Muscle of leg (tissue), 3 donors: ENCODE measurements at regions not wholly inside any gene's neighbourhood (a gene's known extent, or its start where the extent isn't known, plus 50 kb on each side); places are given as distances from the start of the nearest gene placed in this dataset.

Source experiments
- DNase-seq: peaks from one replicate; pipeline ENCODE4 v3.0.0; 2013
- H3K27ac ChIP-seq: one replicate; pipeline ENCODE4 v1.5.1; 2013; ENCODE audit warnings: mild to moderate bottlenecking, low read length, control low read depth
- H3K27me3 ChIP-seq: one replicate; pipeline ENCODE4 v1.6.1; 2013; ENCODE audit warnings: low read length; ENCODE audit not compliant: control insufficient read depth, insufficient read depth
- H3K36me3 ChIP-seq: one replicate; pipeline ENCODE4 v1.6.1; 2013; ENCODE audit warnings: low read length; ENCODE audit not compliant: control insufficient read depth, insufficient read depth
- H3K4me1 ChIP-seq: one replicate; pipeline ENCODE4 v1.6.1; 2013; ENCODE audit warnings: low read length; ENCODE audit not compliant: control insufficient read depth, insufficient read depth
- H3K4me3 ChIP-seq: one replicate; pipeline ENCODE4 v1.5.1; 2013; ENCODE audit warnings: low read length, control low read depth
- H3K9me3 ChIP-seq: replicated peaks from 2 replicates; pipeline ENCODE4 v1.6.1; 2013; ENCODE audit warnings: low read depth, low read length; ENCODE audit not compliant: control insufficient read depth
- WGBS: methylation state at CpG from one replicate; pipeline ENCODE4 v1.1.5; 2013; ENCODE audit warnings: missing lambda C conversion rate; ENCODE audit not compliant: insufficient coverage; 5-methylcytosine and 5-hydroxymethylcytosine counted together

- H3K27ac ChIP-seq: no peak overlapping the region
- H3K9me3 ChIP-seq: no peaks in the 10 kb centered on the region
- no peak for DNase-seq
- H3K27me3 ChIP-seq: peaks cover 18% of the 10 kb centered on the region
- no peak overlapping the region for H3K4me3 ChIP-seq
- no peaks in the 10 kb centered on the region for H3K36me3 ChIP-seq
- 48% methylated on average over 7 of the region's 11 CpGs for WGBS
- peaks cover 6% of the 10 kb centered on the region for H3K4me1 ChIP-seq
Measured at GRCh38 chr12:107328442-107329133, 235.2 kb upstream of the CRY1 start.

DNA sequence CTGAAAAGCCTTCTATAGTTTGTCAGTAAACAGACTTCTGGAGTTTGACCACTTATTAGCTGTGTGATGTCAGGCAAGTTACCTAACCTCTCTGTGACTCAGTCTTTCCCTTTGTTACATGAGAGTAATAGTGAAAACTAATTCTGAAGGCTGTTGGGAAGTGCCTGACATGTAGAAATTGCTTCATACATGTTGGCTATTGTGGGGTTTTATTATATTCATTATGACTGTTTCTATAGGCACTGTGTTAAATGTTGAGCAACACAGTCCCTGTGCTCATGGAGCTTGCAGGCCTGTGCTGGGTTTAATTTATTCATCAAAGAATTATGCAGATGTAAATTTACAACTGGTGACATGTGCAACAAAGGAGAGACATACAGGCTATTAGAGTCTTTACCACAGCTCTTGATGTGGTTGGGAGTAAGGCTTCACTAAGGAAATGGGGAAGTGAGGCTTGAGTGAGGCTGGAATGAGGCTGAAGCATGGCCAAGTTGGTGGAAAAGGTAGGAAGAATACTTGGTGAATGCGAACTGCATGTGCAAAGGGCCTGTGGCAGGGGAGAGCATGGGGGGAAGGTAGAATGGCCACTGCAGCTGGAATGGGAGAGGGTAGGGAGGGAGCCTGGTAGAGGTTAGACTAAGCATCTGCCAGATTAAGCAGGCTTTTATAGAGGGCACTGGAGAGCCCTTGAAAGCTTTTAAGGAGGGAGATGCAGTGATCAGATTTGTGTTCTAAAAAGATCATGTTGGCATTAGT lies 236.4 kb upstream of the CRY1 start:
- 89% methylated on average over 1 of the region's 1 CpG for WGBS

GRCh38 chr12:107330831-107331431 lies 237.6 kb upstream of the CRY1 start:
- Histone ChIP-seq H3K36me3 (no peaks in the 10 kb centered on the region), H3K9me3 (no peaks in the 10 kb centered on the region), H3K4me3 (no peak overlapping the region), H3K4me1 (peaks cover 6% of the 10 kb centered on the region), H3K27ac (no peak overlapping the region), H3K27me3 (peaks cover 19% of the 10 kb centered on the region)
- no peak for DNase-seq
- 43% methylated on average over 5 of the region's 8 CpGs for WGBS

More for the DNA sequence above, 236.4 kb upstream of the CRY1 start:
- DNase-seq: no peak
- Histone ChIP-seq H3K9me3 (no peaks in the 10 kb centered on the region), H3K4me3 (no peak overlapping the region), H3K27me3 (peaks cover 16% of the 10 kb centered on the region), H3K27ac (no peak overlapping the region), H3K36me3 (no peaks in the 10 kb centered on the region), H3K4me1 (peaks cover 6% of the 10 kb centered on the region)

DNA sequence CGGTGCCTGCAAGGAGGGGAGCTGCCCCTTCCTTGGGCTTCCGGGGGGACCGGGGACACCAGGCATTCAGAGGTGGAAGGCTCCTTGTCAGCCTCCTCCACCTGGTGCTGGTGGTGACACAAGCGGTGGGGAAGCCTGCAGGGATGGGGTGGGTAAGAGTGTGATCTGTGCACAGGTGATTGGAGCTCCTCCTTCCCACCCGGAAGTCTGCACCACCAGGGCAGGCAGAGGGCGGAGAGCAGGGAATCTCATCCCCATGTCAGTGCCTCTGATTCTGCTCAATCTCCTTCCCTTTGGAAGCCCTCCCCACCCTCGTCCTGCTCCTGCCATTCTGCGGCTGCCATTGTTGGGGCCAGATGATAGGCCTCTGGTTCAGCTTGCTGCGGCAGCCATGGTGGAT lies 238.1 kb upstream of the CRY1 start:
- Histone ChIP-seq H3K9me3 (no peaks in the 10 kb centered on the region), H3K4me1 (peaks cover 6% of the 10 kb centered on the region), H3K27ac (no peak overlapping the region), H3K27me3 (peaks cover 19% of the 10 kb centered on the region), H3K36me3 (no peaks in the 10 kb centered on the region), H3K4me3 (no peak overlapping the region)
- WGBS: 75% methylated on average over 6 of the region's 9 CpGs
- no peak for DNase-seq

DNA sequence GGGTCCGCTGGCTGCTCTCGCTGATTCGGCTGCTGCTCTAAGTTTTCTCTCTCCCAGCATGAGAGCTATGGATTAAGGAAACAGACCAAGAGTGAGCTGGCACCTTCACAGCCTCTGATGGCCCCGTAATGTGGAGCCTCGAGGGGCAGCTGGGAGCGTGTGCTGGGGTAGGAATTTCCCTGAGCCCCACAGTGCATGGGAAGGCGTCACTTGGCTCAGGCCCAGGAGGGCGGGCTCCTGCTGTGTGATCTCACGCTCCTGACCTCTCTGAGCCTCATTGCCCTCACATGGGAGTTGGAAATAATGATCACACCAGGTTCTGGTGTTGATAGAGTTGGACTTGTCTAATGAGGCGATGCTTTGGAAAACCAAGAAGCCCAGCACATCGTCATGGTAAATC lies 238.6 kb upstream of the CRY1 start:
- H3K4me1 ChIP-seq: peaks cover 6% of the 10 kb centered on the region
- DNase-seq: no peak
- no peak overlapping the region for H3K27ac ChIP-seq
- 49% methylated on average over 8 of the region's 11 CpGs for WGBS
- H3K9me3 ChIP-seq: no peaks in the 10 kb centered on the region
- H3K4me3 ChIP-seq: no peak overlapping the region
- H3K27me3 ChIP-seq: peaks cover 19% of the 10 kb centered on the region
- H3K36me3 ChIP-seq: no peaks in the 10 kb centered on the region

DNA sequence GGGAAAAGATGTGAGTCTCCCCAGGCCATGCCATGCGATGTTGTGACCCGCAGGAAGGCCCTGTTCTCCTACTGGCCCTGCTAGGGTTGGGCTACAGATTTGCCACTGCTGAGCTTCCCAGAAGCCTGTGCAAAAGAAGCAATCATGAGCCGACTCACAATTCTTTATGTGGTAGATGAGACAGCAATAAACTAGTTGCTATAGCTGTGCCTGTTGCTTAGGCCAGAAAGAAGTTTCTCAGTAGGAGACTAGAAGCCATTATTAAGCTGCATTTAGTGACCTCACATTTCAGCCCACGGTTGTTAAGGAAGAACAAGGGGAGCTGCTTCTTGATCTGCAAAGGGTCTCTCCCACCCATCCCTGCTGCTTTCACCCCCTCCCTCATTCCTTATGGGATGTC lies 239.4 kb upstream of the CRY1 start:
- H3K4me3 ChIP-seq: no peak overlapping the region
- no peaks in the 10 kb centered on the region for H3K36me3 ChIP-seq
- peaks cover 6% of the 10 kb centered on the region for H3K4me1 ChIP-seq
- WGBS: 70% methylated on average over 2 of the region's 4 CpGs
- no peak for DNase-seq
- H3K27me3 ChIP-seq: peaks cover 18% of the 10 kb centered on the region
- no peak overlapping the region for H3K27ac ChIP-seq
- H3K9me3 ChIP-seq: no peaks in the 10 kb centered on the region

DNA sequence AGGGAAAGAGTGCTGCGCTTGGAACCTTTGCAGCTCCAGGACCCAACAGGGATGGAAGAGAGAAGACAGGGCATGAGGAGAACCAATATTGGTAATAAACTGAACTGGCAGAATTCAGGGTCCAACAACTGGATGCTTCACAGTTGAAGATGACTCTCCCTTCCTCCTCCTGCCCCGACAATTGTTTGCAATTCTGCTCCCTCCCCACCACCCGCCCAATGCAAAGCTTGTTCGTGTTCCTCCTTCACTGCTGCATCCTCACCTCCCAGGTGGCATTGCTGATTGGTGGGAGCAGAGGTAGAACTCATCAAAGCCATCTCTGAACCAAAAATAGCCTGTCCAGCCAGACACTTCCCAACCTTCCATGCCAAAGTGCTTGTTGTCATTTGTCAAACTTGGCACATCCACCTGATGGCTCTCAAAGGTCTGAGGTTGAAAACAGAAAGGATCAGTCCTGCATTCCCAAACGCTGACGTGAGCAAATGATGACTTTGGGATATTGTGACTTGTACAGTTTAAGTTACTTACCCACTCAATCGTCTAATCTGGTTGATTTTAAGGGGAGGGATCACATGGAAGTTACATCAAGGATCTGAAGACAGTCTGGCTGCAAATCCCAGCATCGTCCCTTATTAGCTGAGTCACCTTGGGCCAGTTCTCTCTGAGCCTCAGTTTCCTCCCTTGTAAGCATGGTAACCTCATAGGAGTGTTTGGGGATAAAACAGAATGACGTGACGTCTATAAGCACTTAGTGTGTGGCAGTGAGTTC lies 242.6 kb upstream of the CRY1 start:
- DNase-seq: no peak
- WGBS: 92% methylated on average over 2 of the region's 10 CpGs

DNA sequence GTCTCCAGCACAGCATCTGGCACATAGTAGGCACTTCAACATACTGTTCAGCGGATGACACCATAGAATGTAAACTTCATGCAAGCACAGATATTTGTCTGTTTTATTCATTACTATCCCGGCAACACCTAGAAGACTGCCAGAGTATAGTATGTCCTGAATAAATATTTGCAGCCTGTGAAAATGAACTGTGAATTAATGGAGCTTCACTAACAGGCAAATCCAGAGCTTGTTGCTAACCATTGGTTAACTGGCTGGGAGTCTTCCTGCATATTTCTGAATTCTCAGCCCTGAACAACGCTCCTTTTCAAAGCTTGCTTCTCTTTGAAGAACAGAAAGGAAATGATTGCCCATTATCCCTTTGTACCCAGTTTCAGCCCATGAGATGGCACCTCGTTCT lies 243.3 kb upstream of the CRY1 start:
- Histone ChIP-seq H3K4me1 (no peaks in the 10 kb centered on the region), H3K4me3 (no peak overlapping the region), H3K27me3 (peaks cover 7% of the 10 kb centered on the region), H3K36me3 (no peaks in the 10 kb centered on the region), H3K9me3 (no peaks in the 10 kb centered on the region), H3K27ac (no peak overlapping the region)
- DNase-seq: no peak
- WGBS: 17% methylated on average over 1 of the region's 4 CpGs

More for the DNA sequence above, 242.6 kb upstream of the CRY1 start:
- no peaks in the 10 kb centered on the region for H3K9me3 ChIP-seq
- no peaks in the 10 kb centered on the region for H3K4me1 ChIP-seq
- no peaks in the 10 kb centered on the region for H3K36me3 ChIP-seq
- H3K4me3 ChIP-seq: no peak overlapping the region
- H3K27me3 ChIP-seq: peaks cover 10% of the 10 kb centered on the region
- no peak overlapping the region for H3K27ac ChIP-seq

DNA sequence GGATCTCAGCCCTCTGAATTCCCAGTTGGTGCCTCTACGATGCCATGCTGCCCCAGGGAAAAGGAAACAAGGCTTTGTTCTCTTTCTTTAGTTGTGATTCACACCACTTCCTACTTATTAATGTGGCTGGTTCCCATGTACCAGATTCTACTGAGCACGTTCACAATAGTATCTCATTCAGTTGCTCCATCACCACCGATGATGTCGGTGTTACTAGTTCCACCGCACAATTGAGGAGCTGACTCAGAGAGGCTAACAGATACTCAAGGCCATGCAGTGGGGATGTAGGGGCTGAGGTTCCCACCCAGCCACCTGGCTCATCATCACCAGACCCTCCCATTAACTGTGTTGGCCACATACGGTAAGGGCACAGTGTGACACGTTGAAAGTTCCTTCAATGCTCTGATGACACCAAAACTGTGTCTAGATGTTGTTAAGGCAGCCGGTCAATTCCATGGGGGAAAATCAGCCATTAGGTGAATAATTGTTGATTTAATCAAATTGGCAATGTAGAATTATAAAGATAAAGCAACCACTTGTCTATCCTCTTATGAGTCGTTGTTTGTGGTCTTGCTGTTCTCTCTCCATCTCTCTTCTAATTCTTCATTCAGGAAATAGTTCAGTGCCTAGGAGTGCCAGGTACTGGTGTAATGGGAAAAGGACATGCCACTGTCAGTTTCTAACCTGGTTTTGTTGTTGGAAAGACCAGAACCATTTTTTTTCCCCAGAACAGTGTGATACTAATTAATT lies 244.2 kb upstream of the CRY1 start:
- no peaks in the 10 kb centered on the region for H3K9me3 ChIP-seq
- H3K4me1 ChIP-seq: no peaks in the 10 kb centered on the region
- no peak for DNase-seq
- H3K4me3 ChIP-seq: no peak overlapping the region
- no CpG with 5 or more reads among the region's 9 CpGs for WGBS
- H3K27ac ChIP-seq: no peak overlapping the region
- H3K36me3 ChIP-seq: no peaks in the 10 kb centered on the region
- peaks cover 7% of the 10 kb centered on the region for H3K27me3 ChIP-seq
